GM19023 (cell line): ENCODE measurements at regions not wholly inside any gene's neighbourhood (a gene's known extent, or its start where the extent isn't known, plus 50 kb on each side); places are given as distances from the start of the nearest gene placed in this dataset.

Source experiments
- ATAC-seq: cut with Tn5 transposase; IDR thresholded peaks from one replicate; pipeline ENCODE4 v1.9.1; 2021; ENCODE audit warnings: mild to moderate bottlenecking, moderate library complexity; ENCODE audit not compliant: unreplicated experiment

GRCh38 chr5:67353500-67354450 is 157.2 kb upstream of the CD180 start:
- no peak for ATAC-seq

GRCh38 chr5:67350618-67351201 is 154.1 kb upstream of the CD180 start:
- ATAC-seq: no peak

GRCh38 chr5:67350185-67350584 is 153.6 kb upstream of the CD180 start:
- ATAC-seq: no peak

GRCh38 chr5:67347821-67348220 is 151.2 kb upstream of the CD180 start:
- ATAC-seq: no peak

GRCh38 chr5:67346611-67347010 is 150.0 kb upstream of the CD180 start:
- no peak for ATAC-seq

GRCh38 chr5:67344870-67345269 is 148.3 kb upstream of the CD180 start:
- ATAC-seq: no peak

- ATAC-seq: no peak
These were observed 147.2 kb upstream of the CD180 start for GRCh38 chr5:67343835-67344234.

- no peak for ATAC-seq
These were observed 144.9 kb upstream of the CD180 start for GRCh38 chr5:67341478-67341877.

- no peak for ATAC-seq
These were observed 142.7 kb upstream of the CD180 start for GRCh38 chr5:67339219-67339767.

GRCh38 chr5:67338421-67338820 is 141.8 kb upstream of the CD180 start:
- no peak for ATAC-seq

- no peak for ATAC-seq
These were observed 141.2 kb upstream of the CD180 start for GRCh38 chr5:67337751-67338150.

- no peak for ATAC-seq
These were observed 138.8 kb upstream of the CD180 start for GRCh38 chr5:67335426-67335825.

GRCh38 chr5:67334373-67334772 is 137.8 kb upstream of the CD180 start:
- no peak for ATAC-seq

GRCh38 chr5:67333171-67333570 is 136.6 kb upstream of the CD180 start:
- no peak for ATAC-seq

- no peak for ATAC-seq
These were observed 134.8 kb upstream of the CD180 start for GRCh38 chr5:67331296-67331925.

GRCh38 chr5:67319935-67320725 is 123.5 kb upstream of the CD180 start:
- ATAC-seq: no peak

- ATAC-seq: no peak
These were observed 122.1 kb upstream of the CD180 start for GRCh38 chr5:67318746-67319145.

- ATAC-seq: no peak
These were observed 121.0 kb upstream of the CD180 start for GRCh38 chr5:67317603-67318002.

GRCh38 chr5:67316695-67317094 is 120.1 kb upstream of the CD180 start:
- no peak for ATAC-seq

- ATAC-seq: no peak
These were observed 118.7 kb upstream of the CD180 start for GRCh38 chr5:67315082-67315989.
